Type B pancreatic cell (in vitro differentiated cells): ENCODE measurements at regions not wholly inside any gene's neighbourhood (a gene's known extent, or its start where the extent isn't known, plus 50 kb on each side); places are given as distances from the start of the nearest gene placed in this dataset.

Experiments
- DNase-seq: peaks from one replicate; pipeline ENCODE4 v3.0.0; 2021; ENCODE audit warnings: mixed read lengths; ENCODE audit not compliant: unreplicated experiment; ENCODE audit errors: extremely low spot score
- H3K27ac Mint-ChIP-seq: 2 replicates; pipeline ENCODE4 v1.8.0; 2021; ENCODE audit warnings: mild to moderate bottlenecking, mixed read lengths
- H3K27me3 Mint-ChIP-seq: 2 replicates; pipeline ENCODE4 v1.8.0; 2021; ENCODE audit warnings: mixed read lengths
- H3K36me3 Mint-ChIP-seq: 2 replicates; pipeline ENCODE4 v1.8.0; 2021; ENCODE audit warnings: mixed read lengths
- H3K4me1 Mint-ChIP-seq: one replicate; pipeline ENCODE4 v1.8.0; 2021; ENCODE audit warnings: mixed read lengths; ENCODE audit not compliant: unreplicated experiment
- H3K4me3 Mint-ChIP-seq: 2 replicates; pipeline ENCODE4 v1.8.0; 2021; ENCODE audit warnings: mild to moderate bottlenecking, mixed read lengths
- H3K9me3 Mint-ChIP-seq: 2 replicates; pipeline ENCODE4 v1.8.0; 2021; ENCODE audit warnings: mixed read lengths
- CTCF ChIP-seq: fragments of 200-600 bp; sonication (generic); conservative IDR thresholded peaks from 2 replicates; pipeline ENCODE4 v1.5.0; 2021; ENCODE audit warnings: antibody characterized with exemption, mild to moderate bottlenecking

- Mint-ChIP-seq H3K4me1 (peaks cover 16% of the 10 kb centered on the region), H3K27ac (peak overlapping the region; percentile 25), H3K27me3 (no peaks in the 10 kb centered on the region), H3K9me3 (no peaks in the 10 kb centered on the region), H3K36me3 (no peaks in the 10 kb centered on the region), H3K4me3 (no peak overlapping the region)
- no peak for DNase-seq
- TF ChIP-seq CTCF = no peak
Observed at GRCh38 chr4:112895811-112896608, 153.4 kb upstream of the ANK2 start.

GRCh38 chr4:112896609-112897190 is 152.8 kb upstream of the ANK2 start:
- Mint-ChIP-seq H3K36me3 (no peaks in the 10 kb centered on the region), H3K4me3 (peak overlapping the region; percentile 10), H3K4me1 (peaks cover 16% of the 10 kb centered on the region), H3K27ac (peak overlapping the region; percentile 4), H3K27me3 (no peaks in the 10 kb centered on the region), H3K9me3 (no peaks in the 10 kb centered on the region)
- no peak for TF ChIP-seq CTCF
- no peak for DNase-seq

GRCh38 chr4:112897543-112897942 is 151.9 kb upstream of the ANK2 start:
- no peak overlapping the region for H3K27ac Mint-ChIP-seq
- no peak overlapping the region for H3K4me3 Mint-ChIP-seq
- TF ChIP-seq CTCF = peak; percentile 40
- no peaks in the 10 kb centered on the region for H3K27me3 Mint-ChIP-seq
- H3K36me3 Mint-ChIP-seq = no peaks in the 10 kb centered on the region
- H3K9me3 Mint-ChIP-seq = no peaks in the 10 kb centered on the region
- peaks cover 21% of the 10 kb centered on the region for H3K4me1 Mint-ChIP-seq
- DNase-seq = no peak

GRCh38 chr4:112898357-112899141 is 150.9 kb upstream of the ANK2 start:
- Mint-ChIP-seq H3K27ac (no peak overlapping the region), H3K36me3 (no peaks in the 10 kb centered on the region), H3K4me3 (no peak overlapping the region), H3K27me3 (no peaks in the 10 kb centered on the region), H3K9me3 (no peaks in the 10 kb centered on the region), H3K4me1 (peaks cover 24% of the 10 kb centered on the region)
- no peak for TF ChIP-seq CTCF
- no peak for DNase-seq

- TF ChIP-seq CTCF = no peak
- H3K27me3 Mint-ChIP-seq = no peaks in the 10 kb centered on the region
- peaks cover 24% of the 10 kb centered on the region for H3K4me1 Mint-ChIP-seq
Observed at GRCh38 chr4:112900416-112900815, 149.0 kb upstream of the ANK2 start.

More at GRCh38 chr4:112900416-112900815, 149.0 kb upstream of the ANK2 start:
- no peak for DNase-seq
- no peak overlapping the region for H3K27ac Mint-ChIP-seq
- no peak overlapping the region for H3K4me3 Mint-ChIP-seq
- H3K9me3 Mint-ChIP-seq = no peaks in the 10 kb centered on the region
- H3K36me3 Mint-ChIP-seq = no peaks in the 10 kb centered on the region
